ENCODE measurements at regions not wholly inside any gene's neighbourhood (a gene's known extent, or its start where the extent isn't known, plus 50 kb on each side); places are given as distances from the start of the nearest gene placed in this dataset.
"Not testable (repeated sequence)": the region's sequence is repeated elsewhere in the genome, so short reads cannot be mapped to it uniquely, and the experiment has no call there.

- Histone ChIP-seq H3K9me3 (ENCODE audit: control insufficient read depth, low read length) (peaks cover 1% of the 10 kb centered on the region), H3K27ac (ENCODE audit: low read depth in 1 of 2, low read length in 2 of 2) (no peak overlapping the region), H3K4me1 (ENCODE audit: control insufficient read depth in 1 of 2, insufficient read depth in 2 of 2, low read length in 2 of 2) (no peaks in the 10 kb centered on the region), H3K4me3 (ENCODE audit: low read length in 2 of 2) (no peak overlapping the region), H3K36me3 (ENCODE audit: control insufficient read depth in 1 of 2, insufficient read depth in 2 of 2, low read length in 1 of 2) (no peaks in the 10 kb centered on the region), H3K27me3 (ENCODE audit: control insufficient read depth in 1 of 2, insufficient read depth in 2 of 2, low read length in 1 of 2) (no peaks in the 10 kb centered on the region)
- intact Hi-C loops (cut with DNase I), result no loop called here
- ATAC-seq (ENCODE audit: low FRiP score) (no peak), DNase-seq (no peak)
- whole genome bisulfite sequencing, 2 donors, result 87 to 96% methylated on average over 4 of the region's 4 CpGs
Measured at GRCh38 chr12:115791331-115791730, 486.2 kb downstream of the MED13L start.

GRCh38 chr12:115790526-115790925 lies 487.0 kb downstream of the MED13L start:
- Histone ChIP-seq H3K27ac (ENCODE audit: low read depth in 1 of 2, low read length in 2 of 2) (no peak overlapping the region), H3K9me3 (ENCODE audit: control insufficient read depth, low read length) (peaks cover 1% of the 10 kb centered on the region), H3K4me3 (ENCODE audit: low read length in 2 of 2) (no peak overlapping the region), H3K27me3 (ENCODE audit: control insufficient read depth in 1 of 2, insufficient read depth in 2 of 2, low read length in 1 of 2) (no peaks in the 10 kb centered on the region), H3K4me1 (ENCODE audit: control insufficient read depth in 1 of 2, insufficient read depth in 2 of 2, low read length in 2 of 2) (no peaks in the 10 kb centered on the region), H3K36me3 (ENCODE audit: control insufficient read depth in 1 of 2, insufficient read depth in 2 of 2, low read length in 1 of 2) (no peaks in the 10 kb centered on the region)
- intact Hi-C loops (cut with DNase I), result no loop called here
- WGBS, 2 donors, result 96% methylated on average over 1 of the region's 1 CpG
- DNase-seq (no peak), ATAC-seq (ENCODE audit: low FRiP score) (no peak)

GRCh38 chr12:115786490-115786889 lies 491.0 kb downstream of the MED13L start:
- H3K4me3 ChIP-seq (ENCODE audit: low read length in 2 of 2); H3K27me3 ChIP-seq (ENCODE audit: control insufficient read depth in 1 of 2, insufficient read depth in 2 of 2, low read length in 1 of 2); H3K4me1 ChIP-seq (ENCODE audit: control insufficient read depth in 1 of 2, insufficient read depth in 2 of 2, low read length in 2 of 2); intact Hi-C loops (cut with DNase I); H3K9me3 ChIP-seq (ENCODE audit: control insufficient read depth, low read length); H3K36me3 ChIP-seq (ENCODE audit: control insufficient read depth in 1 of 2, insufficient read depth in 2 of 2, low read length in 1 of 2); ATAC-seq (ENCODE audit: low FRiP score); H3K27ac ChIP-seq (ENCODE audit: low read depth in 1 of 2, low read length in 2 of 2); DNase-seq: not testable (repeated sequence)
- WGBS, 2 donors, result 76 to 98% methylated on average over 3 of the region's 3 CpGs

- Histone ChIP-seq H3K4me1 (ENCODE audit: control insufficient read depth in 1 of 2, insufficient read depth in 2 of 2, low read length in 2 of 2) (no peaks in the 10 kb centered on the region), H3K27me3 (ENCODE audit: control insufficient read depth in 1 of 2, insufficient read depth in 2 of 2, low read length in 1 of 2) (peaks cover 0 to 1% of the 10 kb centered on the region in 2 donors), H3K9me3 (ENCODE audit: control insufficient read depth, low read length) (no peaks in the 10 kb centered on the region), H3K36me3 (ENCODE audit: control insufficient read depth in 1 of 2, insufficient read depth in 2 of 2, low read length in 1 of 2) (no peaks in the 10 kb centered on the region), H3K4me3 (ENCODE audit: low read length in 2 of 2) (no peak overlapping the region), H3K27ac (ENCODE audit: low read depth in 1 of 2, low read length in 2 of 2) (no peak overlapping the region)
- DNase-seq (no peak), ATAC-seq (ENCODE audit: low FRiP score) (no peak)
- intact Hi-C loops (cut with DNase I), result no loop called here
- WGBS, 2 donors, result 91 to 95% methylated on average over 3 of the region's 3 CpGs
Measured at GRCh38 chr12:115785548-115785947, 491.9 kb downstream of the MED13L start.

- ATAC-seq (ENCODE audit: low FRiP score), result no peak
- DNase-seq, result no peak
- intact Hi-C loops (cut with DNase I), result loop anchor here in 1 of 2 donors (10.0 kb wide), 1 partner anchor 962 kb away; no protein-coding TSS in a partner anchor
Measured at GRCh38 chr12:115776399-115776798, 501.1 kb downstream of the MED13L start.

GRCh38 chr12:115774148-115774895 lies 503.2 kb downstream of the MED13L start:
- intact Hi-C loops (cut with DNase I), result loop anchor here in 1 of 2 donors (10.0 kb wide), 1 partner anchor 960 kb away; no protein-coding TSS in a partner anchor
- Histone ChIP-seq H3K4me3 (ENCODE audit: low read length in 2 of 2) (no peak overlapping the region), H3K4me1 (ENCODE audit: control insufficient read depth in 1 of 2, insufficient read depth in 2 of 2, low read length in 2 of 2) (no peaks in the 10 kb centered on the region), H3K27ac (ENCODE audit: low read depth in 1 of 2, low read length in 2 of 2) (no peak overlapping the region), H3K36me3 (ENCODE audit: control insufficient read depth in 1 of 2, insufficient read depth in 2 of 2, low read length in 1 of 2) (no peaks in the 10 kb centered on the region), H3K9me3 (ENCODE audit: control insufficient read depth, low read length) (no peaks in the 10 kb centered on the region), H3K27me3 (ENCODE audit: control insufficient read depth in 1 of 2, insufficient read depth in 2 of 2, low read length in 1 of 2) (peaks cover 0 to 1% of the 10 kb centered on the region in 2 donors)
- ATAC-seq (ENCODE audit: low FRiP score) (no peak), DNase-seq (no peak)
- 81 to 83% methylated on average over 9 of the region's 9 CpGs for WGBS, 2 donors

More at GRCh38 chr12:115776399-115776798, 501.1 kb downstream of the MED13L start:
- no peaks in the 10 kb centered on the region for H3K9me3 ChIP-seq (ENCODE audit: control insufficient read depth, low read length)
- no peaks in the 10 kb centered on the region for H3K4me1 ChIP-seq (ENCODE audit: control insufficient read depth in 1 of 2, insufficient read depth in 2 of 2, low read length in 2 of 2)
- no peak overlapping the region for H3K27ac ChIP-seq (ENCODE audit: low read depth in 1 of 2, low read length in 2 of 2)
- 89 to 92% methylated on average over 1 of the region's 1 CpG for WGBS, 2 donors
- H3K27me3 ChIP-seq (ENCODE audit: control insufficient read depth in 1 of 2, insufficient read depth in 2 of 2, low read length in 1 of 2), result no peaks in the 10 kb centered on the region
- no peak overlapping the region for H3K4me3 ChIP-seq (ENCODE audit: low read length in 2 of 2)
- H3K36me3 ChIP-seq (ENCODE audit: control insufficient read depth in 1 of 2, insufficient read depth in 2 of 2, low read length in 1 of 2), result no peaks in the 10 kb centered on the region

- H3K9me3 ChIP-seq (ENCODE audit: control insufficient read depth, low read length), result no peaks in the 10 kb centered on the region
- DNase-seq (no peak), ATAC-seq (ENCODE audit: low FRiP score) (no peak)
- H3K27me3 ChIP-seq (ENCODE audit: control insufficient read depth in 1 of 2, insufficient read depth in 2 of 2, low read length in 1 of 2), result peaks cover 0 to 1% of the 10 kb centered on the region in 2 donors
- no peak overlapping the region for H3K27ac ChIP-seq (ENCODE audit: low read depth in 1 of 2, low read length in 2 of 2)
- 87 to 88% methylated on average over 4 of the region's 4 CpGs for WGBS, 2 donors
- H3K4me3 ChIP-seq (ENCODE audit: low read length in 2 of 2), result no peak overlapping the region
- intact Hi-C loops (cut with DNase I), result loop anchor here in 1 of 2 donors (10.0 kb wide), 1 partner anchor 957 kb away; no protein-coding TSS in a partner anchor
- no peaks in the 10 kb centered on the region for H3K4me1 ChIP-seq (ENCODE audit: control insufficient read depth in 1 of 2, insufficient read depth in 2 of 2, low read length in 2 of 2)
- H3K36me3 ChIP-seq (ENCODE audit: control insufficient read depth in 1 of 2, insufficient read depth in 2 of 2, low read length in 1 of 2), result no peaks in the 10 kb centered on the region
Measured at GRCh38 chr12:115771601-115772000, 505.9 kb downstream of the MED13L start.

GRCh38 chr12:115771065-115771464 lies 506.4 kb downstream of the MED13L start:
- WGBS, 2 donors, result 38 to 39% methylated on average over 2 of the region's 2 CpGs
- Histone ChIP-seq H3K4me3 (ENCODE audit: low read length in 2 of 2) (no peak overlapping the region), H3K27ac (ENCODE audit: low read depth in 1 of 2, low read length in 2 of 2) (no peak overlapping the region), H3K36me3 (ENCODE audit: control insufficient read depth in 1 of 2, insufficient read depth in 2 of 2, low read length in 1 of 2) (no peaks in the 10 kb centered on the region), H3K4me1 (ENCODE audit: control insufficient read depth in 1 of 2, insufficient read depth in 2 of 2, low read length in 2 of 2) (no peaks in the 10 kb centered on the region), H3K9me3 (ENCODE audit: control insufficient read depth, low read length) (no peaks in the 10 kb centered on the region), H3K27me3 (ENCODE audit: control insufficient read depth in 1 of 2, insufficient read depth in 2 of 2, low read length in 1 of 2) (peaks cover 0 to 1% of the 10 kb centered on the region in 2 donors)
- DNase-seq (no peak), ATAC-seq (ENCODE audit: low FRiP score) (no peak)
- intact Hi-C loops (cut with DNase I), result loop anchor here in 1 of 2 donors (10.0 kb wide), 1 partner anchor 956 kb away; no protein-coding TSS in a partner anchor

GRCh38 chr12:115770643-115771042 lies 506.9 kb downstream of the MED13L start:
- ATAC-seq (ENCODE audit: low FRiP score) (no peak), DNase-seq (no peak)
- WGBS, 2 donors, result 36 to 53% methylated on average over 1 of the region's 1 CpG
- no peak overlapping the region for H3K4me3 ChIP-seq (ENCODE audit: low read length in 2 of 2)
- no peaks in the 10 kb centered on the region for H3K36me3 ChIP-seq (ENCODE audit: control insufficient read depth in 1 of 2, insufficient read depth in 2 of 2, low read length in 1 of 2)
- H3K9me3 ChIP-seq (ENCODE audit: control insufficient read depth, low read length), result no peaks in the 10 kb centered on the region
- no peaks in the 10 kb centered on the region for H3K4me1 ChIP-seq (ENCODE audit: control insufficient read depth in 1 of 2, insufficient read depth in 2 of 2, low read length in 2 of 2)
- peaks cover 0 to 1% of the 10 kb centered on the region in 2 donors for H3K27me3 ChIP-seq (ENCODE audit: control insufficient read depth in 1 of 2, insufficient read depth in 2 of 2, low read length in 1 of 2)
- H3K27ac ChIP-seq (ENCODE audit: low read depth in 1 of 2, low read length in 2 of 2), result no peak overlapping the region
- intact Hi-C loops (cut with DNase I), result loop anchor here in 1 of 2 donors (10.0 kb wide), 1 partner anchor 956 kb away; no protein-coding TSS in a partner anchor

Data from aorta (tissue), 5 donors.